LNCAP (cell line): ENCODE measurements at regions not wholly inside any gene's neighbourhood (a gene's known extent, or its start where the extent isn't known, plus 50 kb on each side); places are given as distances from the start of the nearest gene placed in this dataset.

ENCODE experiments used
- TF ChIP-seq, protein P1 (sequence below): fragments of 450-650 bp; IDR thresholded peaks from 2 replicates; pipeline ENCODE4 v1.5.1; 2017; ENCODE audit warnings: mild to moderate bottlenecking

DNA sequence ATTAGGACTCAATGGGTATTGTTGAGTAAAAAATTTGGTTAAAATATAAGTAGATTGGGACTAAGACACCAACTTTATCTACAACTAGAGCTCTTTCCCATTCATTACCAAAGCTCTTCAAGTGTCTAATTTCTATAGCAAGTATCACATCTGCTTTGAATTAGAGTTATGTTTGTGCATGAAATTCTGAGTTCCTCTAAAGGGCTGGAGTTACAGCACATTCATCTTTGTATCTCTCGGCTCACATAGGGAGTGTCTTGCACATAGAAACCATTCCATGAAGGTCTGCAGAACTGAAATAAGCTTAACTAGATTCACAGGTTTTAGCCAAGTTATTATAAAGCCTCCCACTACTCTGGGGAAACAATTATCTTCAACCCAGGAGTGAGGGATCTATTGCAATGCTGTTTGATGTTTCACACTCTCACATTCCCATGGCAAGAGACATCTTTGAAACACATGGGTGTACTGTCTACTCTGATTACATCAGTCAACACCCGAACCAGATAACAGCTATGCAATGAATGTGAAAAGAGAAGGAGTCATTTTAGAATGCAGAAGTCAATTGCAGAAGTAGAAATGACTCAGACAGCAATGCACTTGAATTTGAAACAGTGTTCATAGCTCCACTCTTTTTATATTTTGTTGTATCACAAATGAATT, 93.1 kb upstream of the KBTBD8 start:
- TF ChIP-seq, protein P1, sequence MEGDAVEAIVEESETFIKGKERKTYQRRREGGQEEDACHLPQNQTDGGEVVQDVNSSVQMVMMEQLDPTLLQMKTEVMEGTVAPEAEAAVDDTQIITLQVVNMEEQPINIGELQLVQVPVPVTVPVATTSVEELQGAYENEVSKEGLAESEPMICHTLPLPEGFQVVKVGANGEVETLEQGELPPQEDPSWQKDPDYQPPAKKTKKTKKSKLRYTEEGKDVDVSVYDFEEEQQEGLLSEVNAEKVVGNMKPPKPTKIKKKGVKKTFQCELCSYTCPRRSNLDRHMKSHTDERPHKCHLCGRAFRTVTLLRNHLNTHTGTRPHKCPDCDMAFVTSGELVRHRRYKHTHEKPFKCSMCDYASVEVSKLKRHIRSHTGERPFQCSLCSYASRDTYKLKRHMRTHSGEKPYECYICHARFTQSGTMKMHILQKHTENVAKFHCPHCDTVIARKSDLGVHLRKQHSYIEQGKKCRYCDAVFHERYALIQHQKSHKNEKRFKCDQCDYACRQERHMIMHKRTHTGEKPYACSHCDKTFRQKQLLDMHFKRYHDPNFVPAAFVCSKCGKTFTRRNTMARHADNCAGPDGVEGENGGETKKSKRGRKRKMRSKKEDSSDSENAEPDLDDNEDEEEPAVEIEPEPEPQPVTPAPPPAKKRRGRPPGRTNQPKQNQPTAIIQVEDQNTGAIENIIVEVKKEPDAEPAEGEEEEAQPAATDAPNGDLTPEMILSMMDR = no peak

DNA sequence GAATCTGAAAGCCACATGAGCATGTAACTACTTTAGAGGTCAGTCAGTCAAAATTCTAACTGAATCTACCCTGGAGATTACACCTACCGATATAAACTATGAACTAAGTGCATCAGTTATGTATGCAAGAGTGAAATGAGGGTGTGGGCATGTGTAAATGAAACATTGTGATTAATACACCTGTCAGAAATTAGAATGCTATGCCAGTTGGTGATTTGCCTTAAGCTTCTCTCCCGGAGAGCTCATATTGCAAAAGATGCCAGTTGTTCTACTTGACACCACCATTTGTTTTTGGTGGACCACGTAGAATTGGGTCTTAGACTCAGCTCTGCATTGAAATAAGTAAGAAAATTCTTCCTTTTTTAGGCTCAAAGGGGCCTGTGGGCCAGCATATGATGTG, 91.0 kb upstream of the KBTBD8 start:
- TF ChIP-seq, protein P1 = no peak

DNA sequence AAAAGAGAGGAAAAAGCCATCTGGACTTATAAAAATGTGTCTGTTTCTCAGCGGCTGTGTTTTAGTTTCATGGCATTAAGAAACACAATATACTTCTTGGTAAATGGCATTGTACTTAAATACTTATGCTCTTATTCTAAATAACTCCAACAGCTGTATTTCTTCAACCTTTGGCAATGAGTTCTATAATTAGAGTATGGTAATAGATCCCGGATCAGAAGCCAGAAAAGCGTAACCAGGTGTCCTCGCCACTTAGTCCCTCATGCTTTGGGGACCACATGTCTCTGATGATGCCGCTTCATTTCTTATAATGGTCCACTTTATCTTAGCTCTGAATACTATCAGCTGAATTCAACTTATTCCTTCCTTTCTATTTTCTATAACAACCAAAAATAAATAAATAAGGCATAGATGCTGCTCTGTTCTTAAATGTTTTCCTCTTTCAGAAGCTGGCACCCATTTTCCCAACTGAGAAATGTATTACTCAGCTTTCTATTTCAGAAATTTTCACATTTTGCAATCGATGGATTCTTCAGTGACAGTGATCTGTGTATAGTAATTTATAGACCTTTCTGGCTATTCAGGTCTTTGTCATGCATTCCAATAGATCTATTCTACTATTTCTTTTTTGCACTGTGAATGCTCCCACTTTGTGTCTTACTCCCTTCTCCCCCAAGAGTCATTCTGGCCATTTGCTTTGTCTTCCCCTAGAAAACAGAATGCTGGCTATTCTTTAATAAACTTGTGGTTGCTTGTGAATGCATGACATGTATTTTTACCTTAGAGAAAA, 87.6 kb upstream of the KBTBD8 start:
- TF ChIP-seq, protein P1 = no peak

DNA sequence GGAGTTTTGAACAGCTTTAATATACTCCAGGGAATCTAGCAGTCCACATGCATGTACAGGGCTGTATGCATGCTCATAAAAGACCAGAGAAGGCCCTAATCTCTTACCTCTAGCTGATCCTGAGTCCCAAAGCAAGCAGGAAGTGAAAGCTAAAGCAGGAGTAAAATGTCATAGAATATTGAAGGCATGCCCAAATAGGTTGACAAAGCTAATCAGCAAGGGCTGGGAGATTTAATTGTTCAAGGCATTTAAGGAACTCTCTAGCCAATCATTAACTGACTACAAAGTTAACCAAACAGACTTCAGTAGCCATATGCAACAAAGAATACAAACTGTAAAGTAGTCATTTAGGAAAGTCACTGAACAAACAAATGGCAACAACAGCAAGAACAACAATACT, 85.8 kb upstream of the KBTBD8 start:
- TF ChIP-seq, protein P1 = no peak

DNA sequence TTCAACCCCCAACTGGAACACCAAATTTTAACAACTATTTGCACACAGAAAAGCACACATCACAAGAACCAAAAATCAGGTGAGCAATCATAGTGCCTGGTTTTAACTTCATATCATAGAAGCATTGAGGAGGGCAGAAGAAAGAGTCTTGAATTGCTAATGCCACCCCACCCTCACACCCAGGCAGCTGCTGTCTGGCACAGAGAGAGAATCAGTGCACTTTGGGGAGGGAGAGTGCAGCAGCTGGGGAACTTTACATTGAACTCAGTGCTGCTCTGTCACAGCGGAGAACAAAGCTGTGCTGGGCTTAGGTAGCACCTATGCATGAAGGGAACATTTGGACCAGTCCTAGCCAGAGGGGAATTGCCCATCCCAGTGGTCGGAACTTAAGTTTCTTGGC, 76.0 kb upstream of the KBTBD8 start:
- TF ChIP-seq, protein P1 = no peak

DNA sequence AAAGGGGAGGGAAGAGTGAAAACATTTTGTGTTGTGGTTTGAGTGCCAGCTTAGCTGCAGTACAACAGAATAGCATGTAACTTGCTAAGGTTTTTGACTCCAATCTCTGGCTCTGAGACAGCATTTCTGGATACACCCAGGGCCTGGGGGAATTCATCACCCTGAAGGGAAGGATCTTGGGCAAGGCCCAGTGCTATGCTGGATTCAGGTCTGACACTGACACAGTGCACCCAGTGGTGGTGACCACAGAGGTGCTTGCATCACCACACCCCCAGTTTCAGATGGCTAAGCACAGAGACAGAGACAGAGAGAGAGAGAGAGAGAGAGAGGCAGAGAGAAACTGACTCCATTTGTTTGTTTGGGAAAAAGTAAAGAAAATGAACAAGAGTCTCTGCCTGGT, 74.1 kb upstream of the KBTBD8 start:
- TF ChIP-seq, protein P1 = no peak

DNA sequence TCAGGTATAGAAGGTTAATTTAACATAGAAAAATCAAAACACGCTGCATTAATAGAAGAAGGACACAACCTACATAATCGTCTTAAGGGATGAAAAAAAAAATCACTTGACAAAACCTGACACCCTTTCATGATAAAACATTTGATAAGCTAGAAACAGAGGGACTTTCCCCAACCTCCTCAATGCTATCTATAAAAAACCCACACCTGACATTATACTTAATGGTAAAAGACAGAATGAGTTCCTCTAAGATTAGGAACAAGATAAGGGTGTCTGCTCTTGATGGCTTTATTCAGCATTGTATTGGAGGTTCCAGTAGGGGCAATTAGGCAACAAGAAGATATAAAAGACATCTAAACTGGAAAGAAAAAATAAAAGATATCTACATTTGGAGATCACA, 69.9 kb upstream of the KBTBD8 start:
- TF ChIP-seq, protein P1 = no peak
